DMS153 treated with DMSO at 0.1 percent for 48 hours (cell line): ENCODE measurements at regions not wholly inside any gene's neighbourhood (a gene's known extent, or its start where the extent isn't known, plus 50 kb on each side); places are given as distances from the start of the nearest gene placed in this dataset.

Source experiments
- DNase-seq: peaks from one replicate; lab custom pipeline; 2025; ENCODE audit not compliant: unreplicated experiment; lab: John Stamatoyannopoulos, UW

DNA sequence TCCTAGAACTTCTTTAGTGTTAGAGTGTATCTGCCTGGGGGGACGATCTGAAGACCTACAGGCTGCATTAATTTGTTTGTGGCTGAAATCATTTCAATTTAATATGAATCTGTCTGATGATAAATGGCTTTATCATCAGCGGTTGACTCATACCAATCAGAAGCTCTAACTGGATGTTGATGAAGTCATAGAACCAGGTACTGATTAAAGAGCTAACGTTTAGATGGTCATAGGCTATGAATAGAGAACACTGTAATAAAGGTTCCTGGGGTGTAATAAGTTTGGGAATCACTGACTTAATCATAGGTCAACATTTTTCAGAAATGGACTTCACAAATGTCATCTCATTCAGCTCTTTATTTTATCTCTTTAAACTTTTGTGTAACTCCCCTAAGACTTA lies 329.9 kb downstream of the MSX2 start:
- DNase-seq = no peak

DNA sequence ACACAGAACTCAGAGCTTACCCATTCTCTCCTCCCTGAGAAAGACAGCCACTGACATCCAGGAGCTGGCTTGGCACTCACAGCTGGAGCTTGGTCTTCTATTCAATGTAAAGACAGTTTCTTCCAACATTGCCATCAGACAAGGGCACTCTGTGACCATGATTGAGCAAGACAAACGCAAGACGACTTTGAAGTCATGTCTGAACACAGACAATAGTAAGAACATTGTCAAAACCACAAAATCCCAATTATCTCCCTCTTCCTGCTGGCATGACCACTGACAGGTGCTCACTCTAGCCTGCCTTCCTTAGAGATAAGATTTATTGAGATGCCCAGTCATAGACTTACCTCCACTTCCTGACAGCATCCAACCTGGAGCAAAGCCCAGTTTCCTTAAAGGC lies 328.0 kb downstream of the MSX2 start:
- DNase-seq = no peak

DNA sequence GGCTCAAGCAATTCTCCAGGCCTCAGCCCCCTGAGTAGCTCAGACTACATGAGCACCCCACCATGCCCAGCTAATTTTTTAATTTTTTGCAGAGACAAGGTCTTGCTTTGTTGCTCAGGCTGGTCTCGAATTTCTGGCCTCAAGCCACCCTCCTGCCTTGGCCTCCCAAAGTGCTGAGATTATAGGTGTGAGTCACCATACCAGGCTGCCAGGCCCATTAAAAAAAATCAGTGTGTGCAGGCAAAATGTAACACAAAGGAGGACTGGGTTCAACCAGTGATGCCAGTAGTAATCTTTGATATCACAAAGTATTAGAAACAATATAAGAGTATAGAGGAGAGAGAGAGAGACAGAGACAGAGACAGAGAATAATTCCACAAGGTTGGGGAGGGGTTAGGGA lies 322.7 kb downstream of the MSX2 start:
- DNase-seq = no peak

DNA sequence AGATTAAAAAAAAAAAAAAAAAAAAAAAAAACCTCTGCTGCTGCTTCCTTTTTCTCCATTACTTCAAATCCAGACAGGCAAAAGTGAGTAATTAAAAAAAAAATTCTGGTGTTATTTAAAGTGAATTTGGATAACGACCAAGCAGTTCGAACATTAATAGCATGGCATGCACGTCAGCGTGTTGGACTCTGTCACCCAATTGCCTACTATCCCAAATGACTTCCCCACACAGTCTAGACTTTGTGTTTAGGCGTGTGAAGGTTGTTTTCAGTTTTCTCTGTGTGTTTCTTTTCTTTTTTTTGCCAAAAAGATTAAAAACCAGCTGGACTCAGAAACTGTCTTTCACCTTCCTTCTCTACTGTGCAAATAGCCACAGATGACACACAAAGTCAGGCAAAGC lies 321.4 kb downstream of the MSX2 start:
- DNase-seq = no peak

DNA sequence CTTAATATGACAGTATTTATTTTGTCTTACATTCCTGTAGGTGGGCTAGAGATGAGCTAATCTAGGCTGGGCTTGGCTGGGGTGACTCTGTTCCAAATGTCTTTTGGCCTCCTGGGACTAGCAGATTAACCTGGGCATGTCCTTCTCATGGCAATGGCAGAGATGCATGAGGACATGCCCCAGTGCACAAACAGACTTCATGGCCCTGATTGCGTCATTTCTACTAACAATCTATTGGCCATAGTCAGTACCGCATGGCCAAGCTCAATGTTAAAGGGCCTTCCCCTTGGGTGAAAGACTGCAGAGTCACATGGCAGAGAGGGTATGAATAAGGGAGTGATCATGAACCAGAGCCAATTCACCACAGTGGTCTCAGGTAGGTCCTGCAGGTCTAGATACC lies 313.4 kb downstream of the MSX2 start:
- DNase-seq = no peak

DNA sequence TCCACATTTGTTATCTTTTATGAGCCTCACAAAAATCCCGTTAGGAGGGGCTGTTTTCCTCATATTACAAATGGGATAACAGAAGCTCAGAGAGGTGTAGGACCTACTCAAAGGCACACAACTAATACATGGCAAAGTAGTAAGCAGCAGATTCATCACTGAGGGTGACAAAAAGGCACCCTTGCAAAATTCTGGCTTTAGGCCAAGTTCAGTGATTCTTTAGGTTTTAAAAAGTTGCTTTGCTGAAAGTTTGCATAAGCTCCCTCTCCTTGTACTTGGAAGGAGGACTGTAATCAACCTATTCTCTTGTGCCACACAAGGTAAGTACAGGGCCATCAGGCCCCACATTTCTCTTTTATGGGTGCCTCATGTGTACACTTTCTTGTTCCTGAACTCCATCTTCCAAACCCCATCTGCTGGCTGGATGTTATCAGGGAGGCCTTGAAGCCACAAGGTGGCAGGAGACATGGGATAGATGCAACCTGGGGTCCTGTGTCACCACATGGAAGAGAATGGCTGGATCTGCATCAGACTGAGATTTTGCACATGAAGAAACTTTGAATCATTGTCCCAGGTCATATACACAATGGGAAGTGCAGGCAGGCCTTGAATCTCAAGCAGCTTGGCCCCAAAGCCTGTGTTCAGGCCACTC lies 311.6 kb downstream of the MSX2 start:
- DNase-seq = no peak

DNA sequence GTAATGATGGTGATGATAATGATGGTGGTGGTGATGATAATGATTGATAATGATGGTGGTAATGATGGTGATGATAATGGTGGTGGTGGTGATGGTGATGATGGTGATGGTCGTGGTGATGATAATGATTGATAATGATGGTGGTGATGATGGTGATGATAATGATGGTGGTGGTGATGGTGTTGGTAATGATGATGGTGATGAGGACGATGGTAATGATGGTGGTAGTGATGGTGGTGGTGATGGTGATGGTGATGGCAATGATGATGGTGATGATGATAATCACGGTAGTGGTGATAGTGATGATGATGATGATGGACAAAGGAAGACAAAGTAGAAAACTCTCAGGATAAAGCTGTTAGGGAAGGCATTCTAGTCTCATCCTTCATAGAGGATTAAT lies 310.5 kb downstream of the MSX2 start:
- no peak for DNase-seq

DNA sequence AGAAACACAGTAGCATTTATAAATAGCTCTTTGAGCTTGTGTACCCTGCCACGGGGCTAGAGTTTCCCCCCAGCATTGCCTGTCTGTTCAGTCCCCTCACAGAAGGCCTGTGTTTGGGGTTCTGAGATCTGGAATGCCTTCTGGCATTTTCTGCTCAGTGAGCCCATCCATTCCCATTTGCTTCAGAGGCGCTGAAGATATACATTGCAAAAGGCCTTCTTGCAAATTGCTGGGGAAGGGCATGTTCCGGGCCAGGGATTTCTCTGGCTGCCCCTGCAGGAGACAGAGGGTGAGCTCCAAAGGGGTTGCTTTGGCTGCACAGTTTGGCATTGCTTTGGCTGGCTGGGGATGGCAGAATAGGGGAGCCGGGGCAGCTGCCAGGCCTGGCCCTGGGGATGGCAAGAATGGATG lies 308.4 kb downstream of the MSX2 start:
- no peak for DNase-seq

DNA sequence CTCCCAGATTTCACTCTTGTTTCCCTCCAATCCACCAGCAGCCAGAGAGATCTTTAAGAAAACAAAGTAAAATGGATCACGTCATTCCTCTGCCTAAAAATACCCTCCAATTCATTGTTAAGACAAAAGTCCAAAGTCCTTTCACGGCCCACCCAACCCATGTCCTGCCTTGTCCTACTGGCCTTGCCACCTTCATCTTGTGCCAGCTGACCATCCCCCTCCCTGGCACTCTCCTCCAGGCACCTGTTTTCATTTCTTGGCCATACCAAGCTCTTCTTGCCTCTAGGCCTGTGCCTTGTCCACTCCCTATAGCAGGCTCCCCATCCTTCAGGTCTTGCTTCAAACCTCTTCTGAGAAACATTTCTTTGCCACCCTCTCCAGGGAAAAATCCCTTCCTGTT lies 307.6 kb downstream of the MSX2 start:
- no peak for DNase-seq

DNA sequence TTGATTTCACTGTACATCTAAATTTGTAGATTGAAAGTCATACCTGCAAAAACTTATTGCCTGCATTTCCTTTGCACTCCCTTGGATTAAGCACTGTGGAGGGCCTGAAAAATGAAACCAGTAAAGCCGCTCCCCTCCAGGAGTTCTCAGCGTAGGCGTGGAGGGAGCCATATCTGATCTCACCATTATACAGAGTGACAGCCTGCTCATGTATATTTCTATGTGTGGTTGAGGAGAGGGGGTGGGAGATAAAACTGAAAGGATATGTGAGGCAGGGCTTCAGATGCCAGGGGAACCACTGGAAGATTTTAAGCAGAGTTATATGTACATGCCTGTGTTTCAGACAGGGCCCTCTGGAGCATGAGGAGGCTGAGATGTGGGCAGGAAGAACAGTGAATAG lies 303.0 kb downstream of the MSX2 start:
- DNase-seq = no peak

DNA sequence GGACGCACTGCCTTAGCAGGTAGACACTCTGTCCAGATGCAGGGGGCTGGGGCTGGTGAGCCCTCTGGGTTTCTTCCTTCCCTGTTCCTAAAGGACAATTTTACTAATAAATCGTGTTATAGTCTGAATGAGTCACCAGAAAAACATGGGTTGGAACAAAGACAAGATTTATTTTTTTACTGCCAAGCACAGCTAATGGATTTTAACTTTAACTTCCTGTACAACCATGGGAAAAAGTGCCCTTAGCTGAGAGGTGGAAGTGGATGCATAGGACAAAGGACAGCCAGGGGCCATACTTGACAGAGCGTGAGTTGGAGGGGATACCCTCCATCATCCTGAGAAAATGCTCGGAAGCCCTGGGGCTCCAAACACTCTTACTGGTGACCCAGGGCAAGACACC lies 300.7 kb downstream of the MSX2 start:
- DNase-seq = no peak

DNA sequence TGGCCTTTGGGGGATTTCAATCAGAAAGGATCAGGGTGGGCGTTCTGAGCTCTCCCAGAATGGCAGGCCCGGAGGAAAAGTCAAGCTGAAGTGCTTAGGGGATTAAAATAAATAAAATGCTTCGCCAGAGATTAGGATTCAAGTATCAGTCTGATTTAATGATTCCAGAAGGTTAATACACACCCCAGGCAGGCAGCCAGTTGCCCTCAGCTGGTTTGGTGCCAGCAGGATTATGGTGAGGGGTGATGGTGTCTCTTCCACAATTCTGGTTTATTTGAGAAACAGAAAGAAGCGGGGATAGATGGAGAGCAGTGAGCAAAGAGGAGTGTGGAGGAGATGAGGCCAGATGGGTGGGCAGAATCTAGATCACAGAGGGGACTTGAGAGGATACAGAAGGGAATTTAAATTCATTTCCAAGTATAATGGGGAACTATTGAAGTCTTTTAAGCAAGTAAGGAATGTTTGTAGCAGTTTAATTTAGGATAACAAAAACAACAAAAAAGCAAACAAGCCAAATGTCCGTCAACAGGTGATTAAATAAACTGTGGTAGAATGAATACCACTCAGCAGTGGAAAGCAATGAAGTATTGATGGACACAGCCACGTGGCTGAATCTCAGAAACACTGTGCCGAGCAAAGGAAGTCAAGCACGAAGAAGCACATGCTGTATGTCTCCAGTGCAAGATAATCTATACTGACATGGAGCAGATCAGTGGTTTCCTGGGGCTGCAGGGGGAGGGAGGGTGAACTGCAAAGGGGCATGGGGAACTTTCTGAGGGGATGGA lies 297.7 kb downstream of the MSX2 start:
- no peak for DNase-seq

DNA sequence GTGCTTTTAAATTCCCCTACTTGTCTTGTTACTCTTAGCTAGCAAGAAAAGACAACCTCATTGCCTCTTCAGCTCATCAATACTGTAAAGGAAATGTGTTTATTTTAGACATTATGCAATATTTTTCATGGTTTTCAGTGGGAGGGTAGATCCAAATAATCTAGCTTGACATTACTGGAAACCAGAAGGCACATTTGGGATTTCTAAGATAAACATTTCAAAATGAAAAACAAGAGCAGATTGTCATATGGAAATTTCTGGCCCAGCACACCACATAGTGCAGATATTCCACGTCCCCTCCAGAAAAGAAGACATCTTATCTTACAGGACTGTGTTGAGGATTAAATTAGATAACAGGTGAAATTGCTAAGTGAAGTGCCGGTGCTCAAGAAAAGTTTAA lies 296.9 kb downstream of the MSX2 start:
- DNase-seq = no peak

DNA sequence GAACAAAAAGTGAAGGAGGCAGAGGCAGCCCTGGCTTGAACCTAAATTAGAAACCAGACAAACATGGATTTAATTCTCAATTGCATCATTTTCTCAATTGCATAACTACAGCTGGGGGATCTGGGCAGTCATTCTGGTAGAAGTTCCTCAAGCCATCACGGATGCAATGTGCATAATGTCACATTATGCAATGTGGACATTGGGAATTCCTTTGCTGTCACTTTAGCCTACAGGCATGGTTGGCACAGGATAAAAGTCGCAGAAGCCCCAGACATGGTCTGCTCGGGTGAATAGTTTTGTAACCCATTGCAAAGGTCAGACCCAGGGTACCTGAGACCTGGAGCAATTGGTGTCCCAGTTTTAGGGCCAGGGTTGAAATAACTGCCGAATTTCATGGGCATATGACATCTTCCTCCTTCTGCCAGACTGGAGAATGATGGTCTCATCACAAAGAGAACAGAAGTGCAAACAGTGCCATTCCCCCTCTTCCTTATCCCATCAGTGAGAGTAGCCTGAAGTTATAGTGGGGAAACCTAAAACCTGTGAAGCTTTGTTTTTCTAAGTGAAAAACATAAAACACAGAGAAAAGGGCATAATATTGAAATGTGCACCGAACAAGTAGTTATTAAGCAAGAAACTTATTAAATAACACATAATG lies 290.8 kb downstream of the MSX2 start:
- DNase-seq = no peak

DNA sequence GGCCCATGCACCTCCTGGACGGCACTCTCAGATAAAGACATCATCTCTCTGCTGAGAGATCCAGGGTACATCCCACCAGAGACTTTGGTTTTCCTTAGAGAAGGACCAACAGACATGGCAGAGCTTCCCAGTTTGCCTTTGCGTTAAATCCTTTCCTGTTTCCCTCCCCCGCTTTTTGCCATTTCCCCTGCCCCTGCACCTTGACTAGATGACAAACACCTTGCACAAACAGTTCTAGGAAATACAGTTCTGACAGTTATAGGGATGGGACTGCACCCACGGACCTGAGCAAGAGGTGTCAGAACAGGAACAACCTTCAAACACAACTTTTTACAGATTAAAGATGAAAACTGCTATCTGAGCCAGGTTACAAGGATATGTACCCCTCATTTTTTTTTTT lies 288.9 kb downstream of the MSX2 start:
- no peak for DNase-seq

DNA sequence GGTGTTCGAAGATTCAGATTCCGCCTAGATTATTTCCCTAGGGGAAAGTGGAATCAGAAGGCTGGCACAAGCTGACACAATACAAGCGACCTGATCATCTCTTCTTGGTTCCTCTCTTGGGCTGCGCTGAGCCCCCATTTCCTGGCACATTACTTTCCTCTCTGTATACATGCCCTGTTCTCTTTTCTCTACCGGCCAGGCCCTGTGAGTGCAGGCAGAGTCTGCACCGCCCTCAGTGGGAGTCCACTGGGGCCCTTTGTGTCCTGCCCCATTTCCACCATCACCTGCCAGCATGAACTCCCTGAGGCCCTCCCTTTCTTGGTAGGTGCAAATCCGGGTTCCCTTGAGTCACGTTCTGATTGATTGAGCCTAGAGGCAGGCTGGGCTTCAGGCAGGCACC lies 287.9 kb downstream of the MSX2 start:
- no peak for DNase-seq

DNA sequence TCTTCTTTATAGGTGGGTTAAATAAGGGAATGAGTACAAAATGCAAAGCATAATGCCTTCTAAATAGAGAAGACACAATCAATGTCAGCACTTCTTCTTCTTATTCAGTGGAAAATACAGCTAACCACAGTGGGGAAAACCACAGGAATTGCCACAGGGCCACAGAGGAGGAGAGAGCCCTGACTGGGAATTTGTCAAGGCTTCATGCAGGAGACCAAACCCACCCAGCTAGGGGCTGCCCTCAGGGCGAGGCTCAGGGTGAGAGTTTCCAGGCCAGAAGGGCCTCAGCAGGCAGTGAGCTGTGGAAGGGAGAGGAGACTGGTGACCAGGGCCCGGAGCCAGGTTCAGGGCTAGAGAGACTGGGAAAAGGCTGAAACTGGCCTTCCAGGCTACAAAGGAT lies 279.1 kb downstream of the MSX2 start:
- DNase-seq = no peak

DNA sequence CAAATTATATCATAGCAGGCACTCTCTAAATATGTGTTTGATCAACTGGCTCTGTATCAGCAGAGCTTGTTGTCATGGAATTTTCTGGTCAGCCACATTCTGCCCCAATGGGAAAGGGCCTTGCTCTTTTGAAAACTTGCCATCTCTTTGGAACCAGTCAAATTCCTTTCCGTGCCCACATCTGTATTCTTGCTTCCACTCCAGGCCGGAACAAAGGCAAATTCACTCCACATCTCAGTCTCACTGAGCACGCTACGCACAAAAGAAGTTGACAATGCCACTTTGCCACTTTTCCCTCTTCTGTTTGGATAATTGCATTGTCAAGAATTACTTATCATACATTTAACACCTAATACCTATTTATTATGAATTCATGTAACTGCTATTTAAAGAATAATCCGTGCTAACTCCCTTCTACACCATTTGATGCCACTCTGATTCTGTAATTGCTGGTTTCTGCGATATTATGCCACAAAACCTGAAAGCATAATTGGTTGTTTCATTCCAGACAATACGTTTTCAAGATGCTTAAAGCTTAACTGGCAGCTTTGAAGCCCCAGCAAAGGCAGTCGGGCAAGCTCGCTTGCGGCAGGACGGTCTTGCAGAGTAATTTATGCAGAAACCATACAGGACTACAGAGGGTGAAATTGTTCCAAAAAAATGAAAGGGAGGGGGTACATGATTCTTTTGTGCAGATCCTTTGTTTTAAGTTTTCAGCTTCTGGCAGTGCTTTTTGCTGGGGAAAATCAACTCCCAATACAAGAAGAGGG lies 277.7 kb downstream of the MSX2 start:
- no peak for DNase-seq

DNA sequence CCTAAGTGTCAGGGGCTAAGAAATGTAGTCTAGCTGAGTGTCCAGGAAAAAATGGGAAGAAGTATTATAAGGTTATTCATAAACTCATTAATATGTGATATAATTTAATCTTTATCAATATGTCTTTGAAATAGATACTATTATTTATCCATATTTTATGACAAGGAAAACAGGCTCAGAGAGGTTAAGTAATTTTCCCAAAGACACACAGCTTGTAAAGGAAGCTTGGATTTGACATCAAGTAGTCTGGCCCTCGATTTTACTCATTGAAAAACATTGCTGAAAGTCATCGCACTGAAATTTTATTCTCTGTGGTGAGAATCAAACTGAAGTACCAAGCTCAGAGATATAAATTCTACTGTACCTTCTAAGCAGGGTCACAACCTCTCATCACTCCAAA lies 276.9 kb downstream of the MSX2 start:
- DNase-seq = no peak

DNA sequence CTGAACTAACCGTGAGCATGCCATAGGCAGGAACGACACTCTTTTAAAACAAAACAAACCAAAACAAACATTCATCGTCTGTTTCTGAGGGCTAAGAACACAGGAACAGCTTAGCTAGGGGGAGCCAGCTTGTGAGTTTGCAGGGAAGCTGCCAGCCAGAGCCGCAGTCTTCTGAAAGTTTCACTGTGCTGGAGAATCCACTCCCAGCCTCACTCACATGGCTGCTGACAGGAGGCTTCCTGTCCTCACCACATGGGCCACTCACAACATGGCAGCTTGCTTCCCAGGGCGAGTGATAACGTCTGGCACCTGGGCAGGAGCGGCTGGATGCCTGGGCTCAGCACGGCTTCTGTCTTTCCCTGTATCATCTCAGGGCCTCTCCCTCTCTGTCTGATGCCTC lies 275.2 kb downstream of the MSX2 start:
- no peak for DNase-seq

DNA sequence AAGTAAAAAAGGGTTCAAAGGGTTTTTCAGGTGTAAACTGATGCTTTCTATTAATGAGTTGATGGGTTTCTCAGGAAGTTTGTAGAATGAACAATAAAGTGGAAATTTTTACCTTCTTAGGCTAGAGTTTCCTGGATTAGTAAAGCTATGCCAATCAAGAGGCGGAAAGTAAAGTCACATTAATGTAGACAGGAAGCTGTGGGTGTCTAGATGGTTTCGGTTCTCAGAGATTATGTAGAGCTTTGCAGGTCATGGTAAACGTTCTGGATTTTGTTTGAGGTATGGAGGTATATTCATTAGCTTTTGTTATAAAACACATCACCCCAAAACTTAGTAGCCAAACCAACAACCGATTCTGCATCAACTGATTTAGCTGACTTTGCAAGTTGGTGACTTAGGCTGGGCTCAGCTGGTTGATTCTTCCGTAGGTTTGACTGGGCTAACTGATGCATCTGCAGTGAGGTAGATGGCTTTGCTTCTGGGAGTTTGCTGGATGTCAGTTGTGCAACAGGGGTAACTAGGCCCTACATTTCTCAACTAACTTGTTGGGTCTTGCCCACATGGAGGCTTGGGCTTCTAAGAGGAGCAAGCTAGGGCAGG lies 273.8 kb downstream of the MSX2 start:
- no peak for DNase-seq
